ENCODE measurements at regions not wholly inside any gene's neighbourhood (a gene's known extent, or its start where the extent isn't known, plus 50 kb on each side); places are given as distances from the start of the nearest gene placed in this dataset.

DNA sequence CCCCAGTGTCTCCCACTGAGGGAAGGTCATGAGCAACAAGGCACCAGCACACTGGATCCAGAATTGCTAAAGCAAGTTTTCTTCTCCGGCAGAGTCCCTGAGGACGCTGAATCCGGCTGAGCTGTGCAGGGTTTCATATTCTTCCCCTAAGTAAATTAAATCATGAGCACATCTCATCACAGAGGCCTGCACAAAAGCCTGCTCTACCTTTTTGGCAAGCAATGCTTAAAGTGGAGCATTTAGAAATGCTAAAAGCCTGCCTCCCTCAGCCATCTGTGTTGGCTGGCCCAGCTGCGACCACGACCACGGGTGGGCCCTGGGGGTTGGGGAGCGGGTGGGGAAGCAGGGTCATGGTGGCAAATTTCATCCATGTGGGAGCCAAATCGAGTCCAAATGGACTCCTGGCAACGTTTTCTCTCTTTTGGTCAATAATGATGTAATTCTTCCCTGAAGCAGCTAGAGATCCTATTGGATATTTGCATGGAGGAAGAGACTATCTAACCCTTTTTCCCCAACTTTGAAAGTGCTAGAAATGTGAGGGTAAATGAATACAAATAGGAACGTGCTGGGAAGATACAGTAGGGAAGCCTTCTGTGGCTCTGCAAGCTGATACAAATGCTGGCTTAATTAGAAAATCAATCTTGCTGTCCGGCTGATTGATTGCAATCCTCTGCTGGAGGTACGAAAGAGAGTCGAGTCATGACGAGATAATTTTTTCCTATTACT, 532.8 kb upstream of the TBL1XR1 start:
- no peak for TF ChIP-seq TAF1 (IDR thresholded peaks at IDR 0.05; ENCODE audit: borderline replicate concordance, insufficient read depth, low read length)
- TF ChIP-seq POLR2AphosphoS5 (IDR thresholded peaks at IDR 0.05; ENCODE audit: low read depth, low read length) = no peak
- TF ChIP-seq, protein P1, sequence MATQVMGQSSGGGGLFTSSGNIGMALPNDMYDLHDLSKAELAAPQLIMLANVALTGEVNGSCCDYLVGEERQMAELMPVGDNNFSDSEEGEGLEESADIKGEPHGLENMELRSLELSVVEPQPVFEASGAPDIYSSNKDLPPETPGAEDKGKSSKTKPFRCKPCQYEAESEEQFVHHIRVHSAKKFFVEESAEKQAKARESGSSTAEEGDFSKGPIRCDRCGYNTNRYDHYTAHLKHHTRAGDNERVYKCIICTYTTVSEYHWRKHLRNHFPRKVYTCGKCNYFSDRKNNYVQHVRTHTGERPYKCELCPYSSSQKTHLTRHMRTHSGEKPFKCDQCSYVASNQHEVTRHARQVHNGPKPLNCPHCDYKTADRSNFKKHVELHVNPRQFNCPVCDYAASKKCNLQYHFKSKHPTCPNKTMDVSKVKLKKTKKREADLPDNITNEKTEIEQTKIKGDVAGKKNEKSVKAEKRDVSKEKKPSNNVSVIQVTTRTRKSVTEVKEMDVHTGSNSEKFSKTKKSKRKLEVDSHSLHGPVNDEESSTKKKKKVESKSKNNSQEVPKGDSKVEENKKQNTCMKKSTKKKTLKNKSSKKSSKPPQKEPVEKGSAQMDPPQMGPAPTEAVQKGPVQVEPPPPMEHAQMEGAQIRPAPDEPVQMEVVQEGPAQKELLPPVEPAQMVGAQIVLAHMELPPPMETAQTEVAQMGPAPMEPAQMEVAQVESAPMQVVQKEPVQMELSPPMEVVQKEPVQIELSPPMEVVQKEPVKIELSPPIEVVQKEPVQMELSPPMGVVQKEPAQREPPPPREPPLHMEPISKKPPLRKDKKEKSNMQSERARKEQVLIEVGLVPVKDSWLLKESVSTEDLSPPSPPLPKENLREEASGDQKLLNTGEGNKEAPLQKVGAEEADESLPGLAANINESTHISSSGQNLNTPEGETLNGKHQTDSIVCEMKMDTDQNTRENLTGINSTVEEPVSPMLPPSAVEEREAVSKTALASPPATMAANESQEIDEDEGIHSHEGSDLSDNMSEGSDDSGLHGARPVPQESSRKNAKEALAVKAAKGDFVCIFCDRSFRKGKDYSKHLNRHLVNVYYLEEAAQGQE (IDR thresholded peaks at IDR 0.05; ENCODE audit: insufficient read depth in 1 of 2, low read depth in 2 of 2, low read length in 2 of 2) = no peak
- no peak for TF ChIP-seq FOXP2 (optimal IDR thresholded peaks at IDR 0.05; ENCODE audit: borderline replicate concordance, extremely low read depth, extremely low read length, insufficient read depth)
